ENCODE measurements at regions not wholly inside any gene's neighbourhood (a gene's known extent, or its start where the extent isn't known, plus 50 kb on each side); places are given as distances from the start of the nearest gene placed in this dataset.

- Histone ChIP-seq H3K27ac (no peak overlapping the region), H3K4me3 (no peak overlapping the region)
- TF ChIP-seq CTCF (IDR thresholded peaks at IDR 0.05) = no peak
- no peak for DNase-seq (ENCODE audit: low spot score)
These were observed 197.5 kb downstream of the BARX2 start for GRCh38 chr11:129573161-129573560.

- Histone ChIP-seq H3K4me3 (no peak overlapping the region), H3K27ac (no peak overlapping the region)
- DNase-seq (ENCODE audit: low spot score) = no peak
- TF ChIP-seq CTCF (IDR thresholded peaks at IDR 0.05) = no peak
These were observed 198.8 kb downstream of the BARX2 start for GRCh38 chr11:129574431-129574830.

- Histone ChIP-seq H3K4me3 (no peak overlapping the region), H3K27ac (no peak overlapping the region)
- no peak for DNase-seq (ENCODE audit: low spot score)
- no peak for TF ChIP-seq CTCF (IDR thresholded peaks at IDR 0.05)
These were observed 201.0 kb downstream of the BARX2 start for GRCh38 chr11:129576652-129577051.

- no peak for DNase-seq (ENCODE audit: low spot score)
- TF ChIP-seq CTCF (IDR thresholded peaks at IDR 0.05) = no peak
- H3K4me3 ChIP-seq = no peak overlapping the region
- no peak overlapping the region for H3K27ac ChIP-seq
These were observed 202.4 kb downstream of the BARX2 start for GRCh38 chr11:129578006-129578405.

GRCh38 chr11:129580278-129580677, 204.6 kb downstream of the BARX2 start:
- DNase-seq (ENCODE audit: low spot score) = no peak
- TF ChIP-seq CTCF (IDR thresholded peaks at IDR 0.05) = no peak
- no peak overlapping the region for H3K4me3 ChIP-seq
- no peak overlapping the region for H3K27ac ChIP-seq

GRCh38 chr11:129584316-129584715, 208.7 kb downstream of the BARX2 start:
- no peak for TF ChIP-seq CTCF (IDR thresholded peaks at IDR 0.05)
- H3K27ac ChIP-seq = no peak overlapping the region
- H3K4me3 ChIP-seq = no peak overlapping the region
- DNase-seq (ENCODE audit: low spot score) = no peak

GRCh38 chr11:129589190-129589860, 213.7 kb downstream of the BARX2 start:
- no peak for TF ChIP-seq CTCF (IDR thresholded peaks at IDR 0.05)
- no peak for DNase-seq (ENCODE audit: low spot score)
- no peak overlapping the region for H3K4me3 ChIP-seq
- no peak overlapping the region for H3K27ac ChIP-seq

Measured in coronary artery (tissue), 2 donors.